IMR-90 (cell line): ENCODE measurements at regions not wholly inside any gene's neighbourhood (a gene's known extent, or its start where the extent isn't known, plus 50 kb on each side); places are given as distances from the start of the nearest gene placed in this dataset.

ENCODE experiments used
- BHLHE40 ChIP-seq: fragments of 150-350 bp; IDR thresholded peaks from 2 replicates; pipeline ENCODE4 v1.6.1; 2016; ENCODE audit warnings: mild to moderate bottlenecking, low read depth, low read length
- CTCF ChIP-seq: conservative IDR thresholded peaks from 2 replicates; pipeline ENCODE4 v1.5.1; 2012; ENCODE audit warnings: mild to moderate bottlenecking, low read depth, low read length, improper control_type of control experiment
- MAZ ChIP-seq: IDR thresholded peaks from 2 replicates; pipeline ENCODE4 v1.6.1; 2012; ENCODE audit warnings: low read depth, mild to moderate bottlenecking, low read length, improper control_type of control experiment, moderate library complexity, borderline replicate concordance
- POLR2A ChIP-seq: IDR thresholded peaks from 2 replicates; pipeline ENCODE4 v1.6.1; 2012; ENCODE audit warnings: mild to moderate bottlenecking, low read depth, low read length
- RAD21 ChIP-seq: IDR thresholded peaks from 2 replicates; pipeline ENCODE4 v1.6.1; 2012; ENCODE audit warnings: low read length, improper control_type of control experiment
- RCOR1 ChIP-seq: IDR thresholded peaks from 2 replicates; pipeline ENCODE4 v1.6.1; 2012; ENCODE audit warnings: mild to moderate bottlenecking, low read length, improper control_type of control experiment; ENCODE audit not compliant: insufficient replicate concordance
- TF ChIP-seq, protein P1 (sequence below): fragments of 150-350 bp; IDR thresholded peaks from 2 replicates; pipeline ENCODE4 v1.6.1; 2017; ENCODE audit warnings: mild to moderate bottlenecking, antibody characterized with exemption, low read length, low read depth

GRCh38 chr6:44575644-44576043 is 188.1 kb downstream of the CDC5L start:
- TF ChIP-seq CTCF = no peak
- no peak for TF ChIP-seq RAD21
- no peak for TF ChIP-seq POLR2A
- no peak for TF ChIP-seq BHLHE40
- no peak for TF ChIP-seq MAZ
- TF ChIP-seq RCOR1 = no peak
- TF ChIP-seq, protein P1, sequence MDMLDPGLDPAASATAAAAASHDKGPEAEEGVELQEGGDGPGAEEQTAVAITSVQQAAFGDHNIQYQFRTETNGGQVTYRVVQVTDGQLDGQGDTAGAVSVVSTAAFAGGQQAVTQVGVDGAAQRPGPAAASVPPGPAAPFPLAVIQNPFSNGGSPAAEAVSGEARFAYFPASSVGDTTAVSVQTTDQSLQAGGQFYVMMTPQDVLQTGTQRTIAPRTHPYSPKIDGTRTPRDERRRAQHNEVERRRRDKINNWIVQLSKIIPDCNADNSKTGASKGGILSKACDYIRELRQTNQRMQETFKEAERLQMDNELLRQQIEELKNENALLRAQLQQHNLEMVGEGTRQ = no peak
